GM19467 (cell line): ENCODE measurements at regions not wholly inside any gene's neighbourhood (a gene's known extent, or its start where the extent isn't known, plus 50 kb on each side); places are given as distances from the start of the nearest gene placed in this dataset.

Experiments
- ATAC-seq: cut with Tn5 transposase; IDR thresholded peaks from one replicate; pipeline ENCODE4 v1.9.1; 2021; ENCODE audit warnings: mild to moderate bottlenecking, moderate library complexity; ENCODE audit not compliant: unreplicated experiment

GRCh38 chr1:112196731-112197130, 199.3 kb upstream of the CTTNBP2NL start:
- no peak for ATAC-seq

- ATAC-seq, result no peak
Observed at GRCh38 chr1:112209493-112209892, 186.5 kb upstream of the CTTNBP2NL start.

- no peak for ATAC-seq
Observed at GRCh38 chr1:112219267-112219666, 176.7 kb upstream of the CTTNBP2NL start.

- ATAC-seq, result no peak
Observed at GRCh38 chr1:112230232-112230631, 165.8 kb upstream of the CTTNBP2NL start.

GRCh38 chr1:112231331-112231730, 164.7 kb upstream of the CTTNBP2NL start:
- ATAC-seq, result no peak

GRCh38 chr1:112232848-112233247, 163.2 kb upstream of the CTTNBP2NL start:
- no peak for ATAC-seq

- ATAC-seq, result no peak
Observed at GRCh38 chr1:112234710-112235109, 161.3 kb upstream of the CTTNBP2NL start.

- ATAC-seq, result no peak
Observed at GRCh38 chr1:112237983-112238545, 157.9 kb upstream of the CTTNBP2NL start.

- ATAC-seq, result no peak
Observed at GRCh38 chr1:112239683-112240330, 156.2 kb upstream of the CTTNBP2NL start.

GRCh38 chr1:112242470-112242869, 153.5 kb upstream of the CTTNBP2NL start:
- ATAC-seq, result no peak

GRCh38 chr1:112244131-112244530, 151.9 kb upstream of the CTTNBP2NL start:
- no peak for ATAC-seq

GRCh38 chr1:112245114-112245513, 150.9 kb upstream of the CTTNBP2NL start:
- ATAC-seq, result no peak

GRCh38 chr1:112247036-112247597, 148.9 kb upstream of the CTTNBP2NL start:
- no peak for ATAC-seq

GRCh38 chr1:112247961-112248360, 148.1 kb upstream of the CTTNBP2NL start:
- no peak for ATAC-seq

GRCh38 chr1:112250892-112251291, 145.1 kb upstream of the CTTNBP2NL start:
- ATAC-seq, result no peak

GRCh38 chr1:112251766-112252506, 144.1 kb upstream of the CTTNBP2NL start:
- ATAC-seq, result no peak

GRCh38 chr1:112253366-112253765, 142.6 kb upstream of the CTTNBP2NL start:
- ATAC-seq, result no peak

- ATAC-seq, result no peak
Observed at GRCh38 chr1:112255080-112255479, 140.9 kb upstream of the CTTNBP2NL start.

- ATAC-seq, result no peak
Observed at GRCh38 chr1:112256411-112256810, 139.6 kb upstream of the CTTNBP2NL start.

- ATAC-seq, result no peak
Observed at GRCh38 chr1:112257043-112257835, 138.8 kb upstream of the CTTNBP2NL start.

- ATAC-seq, result no peak
Observed at GRCh38 chr1:112260699-112261098, 135.3 kb upstream of the CTTNBP2NL start.
